HCT116 (cell line): ENCODE measurements at regions not wholly inside any gene's neighbourhood (a gene's known extent, or its start where the extent isn't known, plus 50 kb on each side); places are given as distances from the start of the nearest gene placed in this dataset.

Experiments
- CBX3 ChIP-seq: IDR thresholded peaks from 2 replicates; pipeline ENCODE4 v1.6.1; 2012; ENCODE audit warnings: low read depth
- EGR1 ChIP-seq: IDR thresholded peaks from 2 replicates; pipeline ENCODE4 v1.6.1; 2012; ENCODE audit warnings: low read depth
- EZH2 ChIP-seq: fragments of 200-600 bp; sonication (generic); IDR thresholded peaks from 2 replicates; pipeline ENCODE4 v1.6.1; 2017; ENCODE audit warnings: antibody characterized with exemption, mixed run types
- POLR2A ChIP-seq: IDR thresholded peaks from 2 replicates; pipeline ENCODE4 v1.7.0; 2011; ENCODE audit warnings: borderline replicate concordance; ENCODE audit not compliant: insufficient read depth, insufficient read length; ENCODE audit errors: extremely low read depth
- TF ChIP-seq, protein P1 (sequence below), 3 experiments: fragments of 200-600 bp in 1 of 3; sonication (generic) in 1 of 3; IDR thresholded peaks in 2 of 3; conservative IDR thresholded peaks in 1 of 3; 2 replicates each; pipeline ENCODE4 v1.5.1; 2012 to 2017; ENCODE audit warnings: low read depth in 2 of 3, low read length in 2 of 3, antibody characterized with exemption in 1 of 3, borderline replicate concordance in 1 of 3, control low read depth in 1 of 3, mild to moderate bottlenecking in 1 of 3, mixed read lengths in 1 of 3, mixed run types in 1 of 3, moderate library complexity in 1 of 3; ENCODE audit not compliant: insufficient read depth in 1 of 3
- TF ChIP-seq, protein P2 (sequence below): IDR thresholded peaks from 2 replicates; pipeline ENCODE4 v1.6.1; 2011; ENCODE audit warnings: mild to moderate bottlenecking, low read length, moderate library complexity; ENCODE audit not compliant: insufficient replicate concordance; ENCODE audit errors: extremely low read depth

- no peak for TF ChIP-seq CBX3
- TF ChIP-seq, protein P1, sequence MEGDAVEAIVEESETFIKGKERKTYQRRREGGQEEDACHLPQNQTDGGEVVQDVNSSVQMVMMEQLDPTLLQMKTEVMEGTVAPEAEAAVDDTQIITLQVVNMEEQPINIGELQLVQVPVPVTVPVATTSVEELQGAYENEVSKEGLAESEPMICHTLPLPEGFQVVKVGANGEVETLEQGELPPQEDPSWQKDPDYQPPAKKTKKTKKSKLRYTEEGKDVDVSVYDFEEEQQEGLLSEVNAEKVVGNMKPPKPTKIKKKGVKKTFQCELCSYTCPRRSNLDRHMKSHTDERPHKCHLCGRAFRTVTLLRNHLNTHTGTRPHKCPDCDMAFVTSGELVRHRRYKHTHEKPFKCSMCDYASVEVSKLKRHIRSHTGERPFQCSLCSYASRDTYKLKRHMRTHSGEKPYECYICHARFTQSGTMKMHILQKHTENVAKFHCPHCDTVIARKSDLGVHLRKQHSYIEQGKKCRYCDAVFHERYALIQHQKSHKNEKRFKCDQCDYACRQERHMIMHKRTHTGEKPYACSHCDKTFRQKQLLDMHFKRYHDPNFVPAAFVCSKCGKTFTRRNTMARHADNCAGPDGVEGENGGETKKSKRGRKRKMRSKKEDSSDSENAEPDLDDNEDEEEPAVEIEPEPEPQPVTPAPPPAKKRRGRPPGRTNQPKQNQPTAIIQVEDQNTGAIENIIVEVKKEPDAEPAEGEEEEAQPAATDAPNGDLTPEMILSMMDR (IDR thresholded peaks at IDR 0.05 in 2 of 3, conservative IDR thresholded peaks at IDR 0.05 in 1 of 3; ENCODE audit: borderline replicate concordance in 1 of 3, insufficient read depth in 1 of 3, low read depth in 2 of 3, low read length in 2 of 3), result no peak
- TF ChIP-seq, protein P2, sequence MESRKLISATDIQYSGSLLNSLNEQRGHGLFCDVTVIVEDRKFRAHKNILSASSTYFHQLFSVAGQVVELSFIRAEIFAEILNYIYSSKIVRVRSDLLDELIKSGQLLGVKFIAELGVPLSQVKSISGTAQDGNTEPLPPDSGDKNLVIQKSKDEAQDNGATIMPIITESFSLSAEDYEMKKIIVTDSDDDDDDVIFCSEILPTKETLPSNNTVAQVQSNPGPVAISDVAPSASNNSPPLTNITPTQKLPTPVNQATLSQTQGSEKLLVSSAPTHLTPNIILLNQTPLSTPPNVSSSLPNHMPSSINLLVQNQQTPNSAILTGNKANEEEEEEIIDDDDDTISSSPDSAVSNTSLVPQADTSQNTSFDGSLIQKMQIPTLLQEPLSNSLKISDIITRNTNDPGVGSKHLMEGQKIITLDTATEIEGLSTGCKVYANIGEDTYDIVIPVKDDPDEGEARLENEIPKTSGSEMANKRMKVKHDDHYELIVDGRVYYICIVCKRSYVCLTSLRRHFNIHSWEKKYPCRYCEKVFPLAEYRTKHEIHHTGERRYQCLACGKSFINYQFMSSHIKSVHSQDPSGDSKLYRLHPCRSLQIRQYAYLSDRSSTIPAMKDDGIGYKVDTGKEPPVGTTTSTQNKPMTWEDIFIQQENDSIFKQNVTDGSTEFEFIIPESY, result no peak
- TF ChIP-seq EZH2, result no peak
- no peak for TF ChIP-seq POLR2A
- no peak for TF ChIP-seq EGR1
These were observed 51.8 kb upstream of the FRMD4A start for GRCh38 chr10:14382531-14382930.
